Neuronal stem cell (in vitro differentiated cells): ENCODE measurements at regions not wholly inside any gene's neighbourhood (a gene's known extent, or its start where the extent isn't known, plus 50 kb on each side); places are given as distances from the start of the nearest gene placed in this dataset.

ENCODE experiments used
- DNase-seq: peaks from one replicate; pipeline ENCODE4 v3.0.0-alpha.2; 2013; ENCODE audit warnings: low spot score
- H2AFZ ChIP-seq: one replicate; pipeline ENCODE4 v1.6.1; 2013; ENCODE audit warnings: mild to moderate bottlenecking, low read length, inconsistent platforms
- H2AK5ac ChIP-seq: 2 replicates; pipeline ENCODE4 v1.6.1; 2013; ENCODE audit warnings: low read depth, mild to moderate bottlenecking, inconsistent platforms, low read length, moderate library complexity, mixed read lengths
- H2BK120ac ChIP-seq: 2 replicates; pipeline ENCODE4 v1.6.1; 2013; ENCODE audit warnings: low read depth, mild to moderate bottlenecking, inconsistent platforms, low read length, moderate library complexity, mixed read lengths
- H2BK12ac ChIP-seq: one replicate; pipeline ENCODE4 v1.6.1; 2013; ENCODE audit warnings: low read length, inconsistent platforms
- H2BK15ac ChIP-seq: 2 replicates; pipeline ENCODE4 v1.6.1; 2013; ENCODE audit warnings: mild to moderate bottlenecking, low read length, inconsistent platforms, mixed read lengths
- H2BK5ac ChIP-seq: one replicate; pipeline ENCODE4 v1.6.1; 2013; ENCODE audit warnings: inconsistent platforms, mild to moderate bottlenecking, low read length, moderate library complexity
- H3K14ac ChIP-seq: one replicate; pipeline ENCODE4 v1.6.1; 2013; ENCODE audit warnings: low read length, inconsistent platforms
- H3K18ac ChIP-seq: 2 replicates; pipeline ENCODE4 v1.6.1; 2013; ENCODE audit warnings: low read length, inconsistent platforms
- H3K23ac ChIP-seq: 2 replicates; pipeline ENCODE4 v1.6.1; 2013; ENCODE audit warnings: low read depth, mild to moderate bottlenecking, mixed read lengths, low read length, inconsistent platforms; ENCODE audit not compliant: poor library complexity
- H3K27ac ChIP-seq: replicated peaks from 3 replicates; pipeline ENCODE4 v1.5.1; 2013; ENCODE audit warnings: low read length, inconsistent platforms
- H3K27me3 ChIP-seq, 3 experiments: 2 replicates each; pipeline ENCODE4 v1.6.1; 2013; ENCODE audit warnings: low read length in 3 of 3, mild to moderate bottlenecking in 2 of 3, inconsistent platforms in 1 of 3, low read depth in 1 of 3, mixed read lengths in 1 of 3, moderate library complexity in 1 of 3; ENCODE audit not compliant: control insufficient read depth in 3 of 3, insufficient read depth in 3 of 3
- H3K36me3 ChIP-seq, 2 donors: replicated peaks in 1 of 2; 2 replicates each; pipeline ENCODE4 v1.6.1; 2013; ENCODE audit warnings: low read length in 2 of 2; ENCODE audit not compliant: control insufficient read depth in 2 of 2, insufficient read depth in 2 of 2
- H3K4ac ChIP-seq: 2 replicates; pipeline ENCODE4 v1.6.1; 2013; ENCODE audit warnings: inconsistent platforms, mild to moderate bottlenecking, low read length, moderate library complexity
- H3K4me1 ChIP-seq, 2 donors: 1 replicate in 1 of 2; 2 replicates in 1 of 2; pipeline ENCODE4 v1.6.1; 2013; ENCODE audit warnings: low read length in 2 of 2, low read depth in 1 of 2; ENCODE audit not compliant: control insufficient read depth in 2 of 2, insufficient read depth in 1 of 2
- H3K4me2 ChIP-seq: one replicate; pipeline ENCODE4 v1.6.1; 2013; ENCODE audit warnings: mild to moderate bottlenecking, low read length, inconsistent platforms; ENCODE audit not compliant: insufficient read depth, poor library complexity, severe bottlenecking
- H3K4me3 ChIP-seq, 2 donors: 2 replicates each; pipeline ENCODE4 v1.5.1; 2013; ENCODE audit warnings: low read length in 2 of 2, mild to moderate bottlenecking in 2 of 2, inconsistent platforms in 1 of 2, moderate library complexity in 1 of 2
- H3K79me1 ChIP-seq: one replicate; pipeline ENCODE4 v1.6.1; 2013; ENCODE audit warnings: low read depth, mild to moderate bottlenecking, inconsistent platforms, low read length, moderate library complexity
- H3K9ac ChIP-seq: one replicate; pipeline ENCODE4 v1.6.1; 2013; ENCODE audit warnings: mild to moderate bottlenecking, low read depth, low read length, inconsistent platforms; ENCODE audit not compliant: poor library complexity
- H3K9me3 ChIP-seq, 2 donors: replicated peaks in 1 of 2; 2 replicates each; pipeline versions ENCODE3 to v1.6.1; 2013; ENCODE audit warnings: low read length in 2 of 2, mild to moderate bottlenecking in 2 of 2, inconsistent platforms in 1 of 2, low read depth in 1 of 2, mixed read lengths in 1 of 2, moderate library complexity in 1 of 2; ENCODE audit not compliant: control insufficient read depth in 2 of 2, insufficient read depth in 1 of 2
- H4K8ac ChIP-seq: one replicate; pipeline ENCODE4 v1.6.1; 2013; ENCODE audit warnings: low read depth, mild to moderate bottlenecking, inconsistent platforms, low read length, moderate library complexity
- H4K91ac ChIP-seq: one replicate; pipeline ENCODE4 v1.6.1; 2013; ENCODE audit warnings: low read length, low read depth, mild to moderate bottlenecking, inconsistent platforms; ENCODE audit not compliant: poor library complexity
- WGBS, 2 donors: extraction: QIAGEN DNeasy Blood & Tissue Kit; methylation state at CpG; one replicate each; pipeline ENCODE4 v1.1.7; 2013; ENCODE audit warnings: missing lambda C conversion rate in 2 of 2, mixed read lengths in 1 of 2; ENCODE audit not compliant: insufficient read length in 2 of 2, insufficient replicate concordance in 1 of 2; ENCODE audit errors: extremely low coverage in 2 of 2; 5-methylcytosine and 5-hydroxymethylcytosine counted together

DNA sequence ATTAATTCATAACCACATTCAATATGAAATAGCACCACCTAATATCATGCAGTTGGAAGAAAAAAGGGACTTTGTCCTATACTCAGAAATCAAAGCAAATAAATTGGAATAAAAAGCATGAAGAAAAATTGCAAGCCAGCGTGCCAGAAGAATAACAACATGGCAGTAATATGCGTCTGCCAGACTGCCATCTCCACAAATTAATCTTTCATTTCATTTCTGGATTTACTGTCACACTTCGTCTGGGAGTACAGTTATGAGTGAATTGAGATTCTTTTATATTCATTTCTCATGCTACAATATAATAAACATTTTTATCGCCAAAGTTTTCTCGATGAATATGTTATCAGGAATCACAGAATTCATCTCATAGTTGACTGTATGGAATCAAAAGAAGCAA lies 1327.7 kb upstream of the SEL1L start:
- H3K23ac ChIP-seq, result no peak overlapping the region
- H3K14ac ChIP-seq, result no peak overlapping the region
- no CpG with 5 or more reads among the region's 5 CpGs for WGBS, 2 donors
- H3K4me2 ChIP-seq, result no peak overlapping the region
- no peak overlapping the region for H4K91ac ChIP-seq
- H2BK15ac ChIP-seq, result no peak overlapping the region
- no peak for DNase-seq
- H3K27ac ChIP-seq, result no peak overlapping the region
- no peak overlapping the region for H2BK12ac ChIP-seq
- H3K4me1 ChIP-seq, result no peaks in the 10 kb centered on the region
- H3K9ac ChIP-seq, result no peak overlapping the region
- H2BK120ac ChIP-seq, result no peak overlapping the region
- H3K79me1 ChIP-seq, result no peaks in the 10 kb centered on the region
- no peak overlapping the region for H2AK5ac ChIP-seq
- no peaks in the 10 kb centered on the region for H3K36me3 ChIP-seq
- H4K8ac ChIP-seq, result no peak overlapping the region
- no peak overlapping the region for H2AFZ ChIP-seq
- H3K4me3 ChIP-seq, result no peak overlapping the region
- H3K18ac ChIP-seq, result no peak overlapping the region
- no peaks in the 10 kb centered on the region for H3K27me3 ChIP-seq
- no peak overlapping the region for H3K4ac ChIP-seq
- H2BK5ac ChIP-seq, result no peak overlapping the region
- H3K9me3 ChIP-seq, result no peaks in the 10 kb centered on the region

- DNase-seq, result no peak
- whole genome bisulfite sequencing, 2 donors, result no CpG with 5 or more reads among the region's 8 CpGs
Measured at GRCh38 chr14:82872494-82872893, 1338.8 kb upstream of the SEL1L start.

GRCh38 chr14:82878951-82879350 lies 1345.3 kb upstream of the SEL1L start:
- Histone ChIP-seq H2BK12ac (no peak overlapping the region), H4K91ac (no peak overlapping the region), H3K4me2 (no peak overlapping the region), H4K8ac (no peak overlapping the region), H3K27me3 (no peaks in the 10 kb centered on the region), H3K23ac (no peak overlapping the region), H3K9ac (no peak overlapping the region), H3K9me3 (no peaks in the 10 kb centered on the region), H2BK5ac (no peak overlapping the region), H3K4me1 (no peaks in the 10 kb centered on the region), H3K18ac (no peak overlapping the region), H2AFZ (no peak overlapping the region), H2BK120ac (no peak overlapping the region), H3K4ac (no peak overlapping the region), H3K79me1 (no peaks in the 10 kb centered on the region), H3K4me3 (no peak overlapping the region), H3K36me3 (no peaks in the 10 kb centered on the region), H2BK15ac (no peak overlapping the region), H2AK5ac (no peak overlapping the region), H3K14ac (no peak overlapping the region), H3K27ac (no peak overlapping the region)
- no CpG with 5 or more reads among the region's 3 CpGs for WGBS, 2 donors
- DNase-seq, result no peak

More at GRCh38 chr14:82872494-82872893, 1338.8 kb upstream of the SEL1L start:
- Histone ChIP-seq H2BK5ac (no peak overlapping the region), H2AK5ac (no peak overlapping the region), H3K27ac (no peak overlapping the region), H2BK15ac (no peak overlapping the region), H3K23ac (no peak overlapping the region), H2BK120ac (no peak overlapping the region), H2AFZ (no peak overlapping the region), H3K14ac (no peak overlapping the region), H2BK12ac (no peak overlapping the region), H3K4me2 (no peak overlapping the region), H3K4me1 (no peaks in the 10 kb centered on the region), H3K79me1 (no peaks in the 10 kb centered on the region), H3K36me3 (no peaks in the 10 kb centered on the region), H4K91ac (no peak overlapping the region), H4K8ac (no peak overlapping the region), H3K4ac (no peak overlapping the region), H3K9me3 (no peaks in the 10 kb centered on the region), H3K27me3 (no peaks in the 10 kb centered on the region), H3K18ac (no peak overlapping the region), H3K9ac (no peak overlapping the region), H3K4me3 (no peak overlapping the region)

- H2BK12ac ChIP-seq, result no peak overlapping the region
- H2BK5ac ChIP-seq, result no peak overlapping the region
- H3K27ac ChIP-seq, result no peak overlapping the region
- H3K4me3 ChIP-seq, result no peak overlapping the region
- H3K23ac ChIP-seq, result no peak overlapping the region
- H2AFZ ChIP-seq, result no peak overlapping the region
- no peak overlapping the region for H2BK15ac ChIP-seq
- H3K79me1 ChIP-seq, result no peaks in the 10 kb centered on the region
- H3K18ac ChIP-seq, result no peak overlapping the region
- no peak overlapping the region for H4K8ac ChIP-seq
- no peaks in the 10 kb centered on the region for H3K4me1 ChIP-seq
- no peak overlapping the region for H3K4me2 ChIP-seq
- no peak overlapping the region for H3K4ac ChIP-seq
- no peak overlapping the region for H4K91ac ChIP-seq
- H2BK120ac ChIP-seq, result no peak overlapping the region
- no peak overlapping the region for H2AK5ac ChIP-seq
- H3K9ac ChIP-seq, result no peak overlapping the region
- no peak overlapping the region for H3K14ac ChIP-seq
- DNase-seq, result no peak
- no CpG with 5 or more reads among the region's 5 CpGs for WGBS, 2 donors
- no peaks in the 10 kb centered on the region for H3K9me3 ChIP-seq
- H3K36me3 ChIP-seq, result no peaks in the 10 kb centered on the region
- H3K27me3 ChIP-seq, result no peaks in the 10 kb centered on the region
Measured at GRCh38 chr14:82879949-82880535, 1346.4 kb upstream of the SEL1L start.
